ENCODE measurements at regions not wholly inside any gene's neighbourhood (a gene's known extent, or its start where the extent isn't known, plus 50 kb on each side); places are given as distances from the start of the nearest gene placed in this dataset.
"Not testable (repeated sequence)": the region's sequence is repeated elsewhere in the genome, so short reads cannot be mapped to it uniquely, and the experiment has no call there.

DNA sequence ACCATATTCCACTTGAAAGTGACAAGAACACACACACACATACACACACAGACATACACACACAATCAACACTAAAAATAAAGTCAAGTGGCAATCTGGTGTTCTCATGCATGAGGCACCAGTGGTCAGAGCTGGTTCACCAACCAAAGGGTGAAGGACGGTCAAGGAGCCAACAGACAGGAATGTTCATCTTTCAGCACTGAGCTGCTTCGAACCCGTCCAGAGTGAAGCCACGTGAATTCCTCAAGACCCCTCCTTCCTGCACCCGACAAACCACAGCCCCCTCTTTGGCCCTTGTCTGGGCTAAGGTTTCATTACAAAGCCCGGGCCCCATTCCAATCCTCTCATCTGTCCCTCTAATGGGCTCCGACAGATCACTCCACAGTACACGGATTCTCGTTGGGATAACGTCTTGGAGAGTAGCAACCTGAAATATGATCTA lies 84.5 kb upstream of the SMIM23 start:
- POLR2A ChIA-PET = no interaction called here
- CTCF ChIA-PET = no interaction called here

- CTCF ChIA-PET = no interaction called here
- POLR2A ChIA-PET = no interaction called here
Measured at GRCh38 chr5:171702135-171702770, 83.4 kb upstream of the SMIM23 start.

GRCh38 chr5:171703146-171703545 lies 82.5 kb upstream of the SMIM23 start:
- ChIA-PET POLR2A (no interaction called here), CTCF (no interaction called here)

DNA sequence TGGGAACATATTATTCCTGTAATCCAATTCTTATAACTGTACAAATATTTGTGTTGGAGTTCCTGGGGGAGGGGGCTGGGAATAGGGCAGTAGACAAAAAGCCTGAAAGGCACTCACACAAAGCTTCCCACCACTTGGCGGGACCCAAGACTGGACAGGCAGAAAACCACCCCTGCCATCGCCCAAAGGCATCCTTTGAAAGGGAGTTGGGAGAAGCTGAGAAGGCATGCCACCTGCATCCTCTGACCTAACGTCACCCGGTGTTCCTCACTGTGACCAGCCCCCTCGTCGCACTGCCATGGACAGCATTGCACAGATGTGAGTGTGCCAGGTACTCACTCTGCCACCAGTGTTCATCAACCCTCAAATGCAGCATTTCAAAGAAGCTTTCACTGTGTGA lies 80.6 kb upstream of the SMIM23 start:
- POLR2A ChIA-PET = no interaction called here
- CTCF ChIA-PET = no interaction called here

- CTCF ChIA-PET = no interaction called here
Measured at GRCh38 chr5:171705830-171706468, 79.7 kb upstream of the SMIM23 start.

GRCh38 chr5:171706736-171707441 lies 78.7 kb upstream of the SMIM23 start:
- ChIA-PET CTCF (no interaction called here), POLR2A (no interaction called here)

More at GRCh38 chr5:171705830-171706468, 79.7 kb upstream of the SMIM23 start:
- POLR2A ChIA-PET = no interaction called here

GRCh38 chr5:171707442-171707792 lies 78.2 kb upstream of the SMIM23 start:
- POLR2A ChIA-PET = no interaction called here

DNA sequence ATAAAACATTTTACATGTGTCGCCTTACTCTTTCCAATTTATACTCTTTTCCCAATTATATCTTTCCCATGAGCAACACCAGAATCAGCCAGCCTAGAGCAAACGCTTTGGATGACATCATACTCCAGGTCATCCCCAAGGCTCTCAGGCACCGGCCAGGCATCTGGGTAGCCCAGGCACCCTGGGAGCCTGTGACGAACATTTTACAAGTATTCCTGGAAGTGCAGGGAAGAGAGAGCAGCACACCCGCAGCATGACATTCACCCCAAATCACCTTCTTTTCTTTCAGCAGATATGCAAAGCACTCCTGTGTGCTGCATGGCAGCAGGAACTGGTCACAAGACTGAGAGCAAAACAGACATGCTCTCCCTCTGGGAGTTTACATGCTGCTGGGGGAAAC lies 75.7 kb upstream of the SMIM23 start:
- POLR2A ChIA-PET = no interaction called here

More at GRCh38 chr5:171707442-171707792, 78.2 kb upstream of the SMIM23 start:
- CTCF ChIA-PET = no interaction called here

DNA sequence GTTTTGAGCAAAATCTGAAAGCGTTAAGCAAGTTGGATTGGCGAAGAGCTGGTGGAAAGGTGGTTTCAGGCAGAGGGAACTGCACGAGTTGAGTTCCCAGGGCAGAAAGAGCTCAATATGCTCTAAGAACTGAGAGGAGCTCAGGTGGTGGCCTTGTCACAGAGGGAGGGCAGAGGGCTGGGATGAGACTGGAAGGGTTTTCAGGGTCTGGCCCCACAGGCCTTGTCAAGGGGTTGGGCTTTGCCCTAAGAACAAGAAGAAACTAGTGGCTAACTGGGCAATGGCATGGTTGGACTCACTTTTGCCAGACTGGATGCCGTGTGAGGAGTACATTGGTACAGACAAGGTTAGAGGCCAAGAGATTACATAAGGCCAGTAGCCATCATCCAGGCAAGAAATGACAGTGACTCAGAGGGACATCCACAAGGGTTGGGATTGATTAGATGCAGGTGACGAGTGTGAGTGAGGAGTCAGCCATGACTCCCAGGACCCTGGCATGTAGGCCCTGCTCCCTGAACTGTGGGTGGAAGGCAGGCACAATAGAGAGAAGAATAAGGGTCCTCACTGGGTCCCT lies 75.1 kb upstream of the SMIM23 start:
- ChIA-PET CTCF (no interaction called here), POLR2A (no interaction called here)

More for the DNA sequence above, 75.7 kb upstream of the SMIM23 start:
- CTCF ChIA-PET = no interaction called here

GRCh38 chr5:171711571-171711970 lies 74.0 kb upstream of the SMIM23 start:
- ChIA-PET CTCF (no interaction called here), POLR2A (no interaction called here)

DNA sequence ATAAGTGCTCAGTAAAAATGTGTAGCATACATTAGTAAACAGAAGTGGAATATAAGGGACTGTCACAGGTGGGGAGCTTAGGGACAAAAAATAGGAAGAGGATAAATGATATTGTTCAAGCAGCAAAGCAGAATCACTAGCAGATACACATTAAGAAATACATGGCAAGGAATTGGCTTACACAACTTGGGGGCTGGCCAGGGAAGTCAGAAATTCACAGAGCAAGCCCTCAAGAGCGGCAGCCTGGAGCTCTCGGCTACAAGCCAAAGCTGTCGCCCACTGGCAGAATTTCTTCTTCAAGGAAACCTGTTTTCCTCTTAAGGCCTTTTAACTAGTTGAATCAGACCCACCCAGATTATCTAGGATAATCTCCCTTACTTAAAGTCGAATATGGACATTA lies 73.0 kb upstream of the SMIM23 start:
- ChIA-PET CTCF (no interaction called here), POLR2A (no interaction called here)

DNA sequence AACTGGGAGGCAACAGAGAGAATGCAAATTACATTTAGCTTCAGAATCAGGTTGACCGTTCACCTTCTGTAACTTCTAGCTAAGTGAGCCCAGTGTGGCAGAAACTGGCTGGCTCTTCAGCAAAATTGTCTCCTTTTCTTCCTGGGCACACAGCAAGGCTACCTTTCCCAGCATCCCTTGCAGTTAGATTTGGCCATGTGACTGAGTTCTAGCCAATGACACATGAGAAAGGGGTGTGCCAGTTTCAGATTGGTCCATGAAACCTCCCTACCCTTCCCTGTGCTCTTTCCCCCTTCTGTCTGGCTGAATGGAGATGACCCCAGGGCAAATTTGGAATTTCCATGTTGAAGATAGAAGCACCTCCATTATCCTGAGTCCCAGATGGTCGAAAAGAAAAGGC lies 72.5 kb upstream of the SMIM23 start:
- CTCF ChIA-PET = interaction anchor here (0.6 kb wide), 1 partner anchor 1930 kb away, joined by 4 read pairs; no protein-coding TSS in a partner anchor
- POLR2A ChIA-PET = no interaction called here

- ChIA-PET POLR2A (no interaction called here), CTCF (no interaction called here)
Measured at GRCh38 chr5:171714261-171714660, 71.4 kb upstream of the SMIM23 start.

DNA sequence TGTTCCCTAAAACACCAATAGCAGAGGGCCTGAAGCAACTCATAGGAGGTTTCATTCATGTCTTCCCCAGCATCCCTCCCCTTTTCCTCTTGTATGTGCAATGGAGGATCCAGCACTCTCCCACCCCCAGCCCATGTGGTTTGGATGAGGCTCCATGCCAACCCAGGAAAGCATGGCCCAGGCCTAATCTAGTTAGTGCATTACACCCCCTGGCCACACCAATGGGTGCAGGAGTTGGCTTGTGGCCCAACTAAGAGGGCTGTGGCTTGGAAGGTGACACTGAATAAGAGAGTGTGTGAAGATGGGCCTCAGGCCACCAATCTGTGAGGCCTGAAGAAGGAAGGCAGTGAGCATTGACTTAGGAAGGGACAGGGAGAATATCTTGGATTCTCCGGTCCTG lies 70.8 kb upstream of the SMIM23 start:
- ChIA-PET POLR2A (no interaction called here), CTCF (no interaction called here)

DNA sequence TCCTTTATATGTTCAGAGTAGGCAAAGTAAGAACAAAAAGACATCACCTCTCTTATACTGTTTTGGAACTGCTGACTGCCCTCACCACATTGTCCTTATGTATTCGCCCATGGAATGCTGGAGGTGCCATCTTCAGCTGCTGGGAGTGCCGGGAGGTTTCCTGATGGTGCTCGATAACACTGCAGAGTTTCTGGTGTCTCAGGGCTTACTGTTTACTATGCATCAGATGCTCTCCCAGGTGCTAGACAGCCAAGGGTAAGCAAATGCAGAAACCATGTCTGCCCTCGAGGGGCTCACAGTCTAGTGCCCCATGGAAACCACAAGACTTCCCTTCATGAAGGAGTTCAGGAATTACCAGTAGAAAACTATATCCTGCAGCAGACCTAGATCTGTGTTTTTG lies 70.1 kb upstream of the SMIM23 start:
- ChIA-PET POLR2A (no interaction called here), CTCF (no interaction called here)

DNA sequence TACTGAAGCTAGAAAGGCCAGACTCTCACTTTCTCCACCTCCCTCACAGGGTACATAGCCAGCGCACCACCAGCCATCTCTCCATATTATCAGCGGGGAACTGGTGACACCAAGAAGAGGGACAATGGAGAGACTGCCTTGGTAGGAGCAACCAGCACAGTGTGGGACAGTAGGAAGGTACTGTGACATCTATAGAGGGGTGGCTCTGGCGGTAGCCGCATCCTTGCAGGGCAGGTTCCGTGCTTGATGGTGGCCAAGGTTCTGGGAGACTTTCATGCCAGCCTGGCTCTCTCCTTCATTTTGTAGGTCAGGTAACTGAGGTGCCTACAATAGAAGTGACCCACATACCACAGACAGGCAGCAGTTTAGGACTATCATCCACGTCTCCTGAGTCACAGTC lies 65.5 kb upstream of the SMIM23 start:
- ChIA-PET POLR2A (no interaction called here), CTCF (no interaction called here)

DNA sequence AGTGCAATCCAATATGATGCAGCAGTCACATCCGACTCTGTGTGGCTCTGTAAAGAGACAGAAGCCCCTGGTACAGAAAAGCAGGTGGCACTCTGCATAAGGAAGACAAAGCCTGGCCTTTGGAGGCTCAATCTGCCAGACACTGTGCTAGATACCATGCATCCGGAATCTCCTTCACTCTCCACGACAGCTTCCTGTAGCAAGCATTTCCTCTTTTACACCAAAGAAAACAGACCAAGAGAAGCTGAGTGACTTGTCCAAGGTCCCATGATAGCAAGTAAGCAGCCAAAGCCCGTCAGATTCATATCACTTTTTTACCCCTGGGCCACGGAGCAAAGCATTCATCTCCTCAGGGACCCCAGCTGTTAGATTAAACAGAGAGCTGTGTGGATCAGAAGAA lies 64.2 kb upstream of the SMIM23 start:
- CTCF ChIA-PET = no interaction called here

DNA sequence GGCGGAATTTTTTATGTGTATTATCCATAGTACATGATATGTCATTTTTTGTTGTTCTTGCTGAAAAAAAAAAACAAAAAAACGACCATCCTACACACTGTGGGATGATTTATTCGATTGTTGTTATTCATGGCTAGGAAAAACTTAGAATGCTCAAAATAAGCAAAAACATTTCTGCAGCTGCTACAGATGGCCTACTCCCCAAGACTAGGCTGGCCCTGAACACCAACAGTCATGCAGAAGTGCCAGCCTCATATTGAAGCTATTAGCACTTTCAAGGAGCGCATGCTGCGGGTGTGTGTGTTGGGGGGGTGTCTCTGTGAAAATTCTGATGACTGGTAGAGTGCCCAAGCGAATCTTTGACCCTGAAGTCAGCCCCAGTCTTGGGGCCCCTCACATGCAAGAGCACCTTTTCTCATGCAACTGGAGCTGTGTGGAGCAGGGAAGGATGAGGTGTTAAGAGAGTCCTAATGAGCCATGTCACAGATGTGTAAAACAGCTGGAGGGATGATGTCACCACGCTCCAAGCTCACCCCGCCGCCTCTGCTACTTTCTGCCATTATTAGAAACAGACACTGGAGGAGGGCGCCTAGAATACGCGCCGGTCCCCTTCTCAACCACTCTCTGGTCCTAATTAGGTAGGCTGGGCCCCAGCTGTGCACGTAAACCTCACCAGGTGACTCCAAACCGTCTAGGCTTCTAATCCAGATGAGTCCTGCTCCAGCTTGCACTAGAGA lies 61.0 kb upstream of the SMIM23 start:
- ChIA-PET POLR2A (no interaction called here), CTCF (no interaction called here)

More for the DNA sequence above, 64.2 kb upstream of the SMIM23 start:
- POLR2A ChIA-PET = no interaction called here

- ChIA-PET CTCF (no interaction called here), POLR2A (no interaction called here)
Measured at GRCh38 chr5:171725205-171725601, 60.4 kb upstream of the SMIM23 start.

DNA sequence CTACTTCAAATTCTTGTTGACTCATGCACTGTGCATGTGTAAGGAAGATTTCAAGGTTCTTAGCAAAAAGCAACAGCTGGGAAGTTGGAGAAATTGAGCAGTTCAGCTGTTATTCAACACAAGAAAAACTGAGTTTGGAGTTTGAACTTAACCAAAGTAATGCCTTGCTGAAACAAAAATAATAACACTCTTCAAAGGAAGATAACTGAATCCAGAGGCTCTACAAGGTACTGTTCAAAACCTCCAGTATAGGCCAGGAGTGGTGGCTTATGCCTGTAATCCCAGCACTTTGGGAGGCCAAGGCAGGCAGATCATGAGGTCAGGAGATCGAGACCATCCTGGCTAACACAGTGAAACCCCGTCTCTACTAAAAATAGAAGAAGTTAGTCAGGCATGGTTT lies 58.8 kb upstream of the SMIM23 start:
- POLR2A ChIA-PET, CTCF ChIA-PET: not testable (repeated sequence)

- POLR2A ChIA-PET = no interaction called here
- CTCF ChIA-PET = interaction anchor here (0.6 kb wide), 1 partner anchor 1503 kb away, joined by 3 read pairs; no protein-coding TSS in a partner anchor
Measured at GRCh38 chr5:171728686-171729085, 56.9 kb upstream of the SMIM23 start.
